ENCODE measurements at regions not wholly inside any gene's neighbourhood (a gene's known extent, or its start where the extent isn't known, plus 50 kb on each side); places are given as distances from the start of the nearest gene placed in this dataset.

DNA sequence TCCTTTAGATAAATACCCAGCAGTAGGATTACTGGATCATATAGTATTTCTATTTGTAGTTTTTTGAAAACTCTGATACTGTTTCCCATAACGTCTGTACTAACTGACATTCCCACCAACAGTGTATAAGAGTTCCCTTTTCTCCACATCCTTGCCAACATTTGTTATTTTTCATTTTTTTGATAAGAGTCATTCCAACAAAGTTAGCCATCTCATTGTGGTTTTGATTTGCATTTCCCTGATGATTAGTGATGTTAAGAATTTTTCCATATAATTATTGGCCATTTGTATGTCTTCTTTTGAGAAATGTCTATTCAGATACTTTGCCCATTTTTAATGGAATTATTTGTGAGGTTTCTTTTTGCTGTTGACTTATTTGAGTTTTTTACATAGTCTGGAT is 486.0 kb downstream of the FLRT2 start:
- H3K9me1 ChIP-seq (replicated peaks; ENCODE audit: control insufficient read depth, extremely low read depth, insufficient read depth, low read length) = no peaks in the 10 kb centered on the region
- no peaks in the 10 kb centered on the region for H3K27me3 ChIP-seq (ENCODE audit: control insufficient read depth in 2 of 2, insufficient read depth in 2 of 2, low read length in 2 of 2)
- H3K4me3 ChIP-seq (replicated peaks in 1 of 3; ENCODE audit: insufficient read depth in 1 of 3, low read depth in 1 of 3, low read length in 3 of 3) = no peak overlapping the region
- no peaks in the 10 kb centered on the region for H3K9me3 ChIP-seq (replicated peaks; ENCODE audit: control insufficient read depth, insufficient read depth, low read length)
- H3K4me2 ChIP-seq (ENCODE audit: insufficient read depth, low read length) = no peak overlapping the region
- H4K20me1 ChIP-seq (replicated peaks; ENCODE audit: control insufficient read depth, extremely low read depth, insufficient read depth, low read length) = no peaks in the 10 kb centered on the region
- H3K4me1 ChIP-seq (ENCODE audit: control insufficient read depth, extremely low read depth, insufficient read depth, low read length) = no peaks in the 10 kb centered on the region
- H3K79me2 ChIP-seq (ENCODE audit: control insufficient read depth, insufficient read depth, low read length) = no peaks in the 10 kb centered on the region
- H3K36me3 ChIP-seq (ENCODE audit: control insufficient read depth in 2 of 2, extremely low read depth in 1 of 2, insufficient read depth in 2 of 2, low read length in 2 of 2) = no peaks in the 10 kb centered on the region
- CTCF ChIA-PET = no interaction called here
- FAIRE-seq (no peak), DNase-seq (ENCODE audit: low read depth, low spot score) (no peak)
- POLR2A ChIA-PET = no interaction called here
- no TSS peak for BruUV-seq (replicated peaks)
- H2AFZ ChIP-seq (ENCODE audit: low read depth, low read length) = no peak overlapping the region
- TF ChIP-seq MYC (IDR thresholded peaks at IDR 0.05; ENCODE audit: low read depth, low read length) = no peak
- TF ChIP-seq JUN (IDR thresholded peaks at IDR 0.05; ENCODE audit: borderline replicate concordance, insufficient read depth, insufficient read length, low read depth) = no peak
- TF ChIP-seq GATA2 (IDR thresholded peaks at IDR 0.05; ENCODE audit: insufficient read depth, insufficient read length, low read depth, low read length) = no peak
- no peak for TF ChIP-seq POLR2A (IDR thresholded peaks at IDR 0.05; ENCODE audit: low read depth, low read length)
- no peak for TF ChIP-seq POLR2AphosphoS5 (IDR thresholded peaks at IDR 0.05; ENCODE audit: insufficient read depth, low read depth, low read length)
- TF ChIP-seq, protein P1, sequence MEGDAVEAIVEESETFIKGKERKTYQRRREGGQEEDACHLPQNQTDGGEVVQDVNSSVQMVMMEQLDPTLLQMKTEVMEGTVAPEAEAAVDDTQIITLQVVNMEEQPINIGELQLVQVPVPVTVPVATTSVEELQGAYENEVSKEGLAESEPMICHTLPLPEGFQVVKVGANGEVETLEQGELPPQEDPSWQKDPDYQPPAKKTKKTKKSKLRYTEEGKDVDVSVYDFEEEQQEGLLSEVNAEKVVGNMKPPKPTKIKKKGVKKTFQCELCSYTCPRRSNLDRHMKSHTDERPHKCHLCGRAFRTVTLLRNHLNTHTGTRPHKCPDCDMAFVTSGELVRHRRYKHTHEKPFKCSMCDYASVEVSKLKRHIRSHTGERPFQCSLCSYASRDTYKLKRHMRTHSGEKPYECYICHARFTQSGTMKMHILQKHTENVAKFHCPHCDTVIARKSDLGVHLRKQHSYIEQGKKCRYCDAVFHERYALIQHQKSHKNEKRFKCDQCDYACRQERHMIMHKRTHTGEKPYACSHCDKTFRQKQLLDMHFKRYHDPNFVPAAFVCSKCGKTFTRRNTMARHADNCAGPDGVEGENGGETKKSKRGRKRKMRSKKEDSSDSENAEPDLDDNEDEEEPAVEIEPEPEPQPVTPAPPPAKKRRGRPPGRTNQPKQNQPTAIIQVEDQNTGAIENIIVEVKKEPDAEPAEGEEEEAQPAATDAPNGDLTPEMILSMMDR (IDR thresholded peaks at IDR 0.05; ENCODE audit: extremely low read depth in 1 of 2, insufficient read depth in 1 of 2, low read depth in 1 of 2, low read length in 2 of 2) = no peak
- no peak for TF ChIP-seq FOS (IDR thresholded peaks at IDR 0.05; ENCODE audit: borderline replicate concordance, insufficient read depth, low read length)
- TF ChIP-seq, protein P2, sequence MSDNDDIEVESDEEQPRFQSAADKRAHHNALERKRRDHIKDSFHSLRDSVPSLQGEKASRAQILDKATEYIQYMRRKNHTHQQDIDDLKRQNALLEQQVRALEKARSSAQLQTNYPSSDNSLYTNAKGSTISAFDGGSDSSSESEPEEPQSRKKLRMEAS (IDR thresholded peaks at IDR 0.05; ENCODE audit: insufficient read depth, insufficient read length) = no peak
- no peak for TF ChIP-seq EZH2 (IDR thresholded peaks at IDR 0.05; ENCODE audit: borderline replicate concordance, low read depth, low read length, severe bottlenecking)
- dilution Hi-C loops (cut with MboI; ENCODE audit: extremely low pct_ligation_motif_present, low sequenced_read_pairs) = no loop called here
- no peak overlapping the region for H3K27ac ChIP-seq (ENCODE audit: insufficient read depth, low read depth, low read length)
- no peak overlapping the region for H3K9ac ChIP-seq (replicated peaks; ENCODE audit: extremely low read depth, insufficient read depth, low read length)
- intact Hi-C loops (cut with micrococcal nuclease) = no loop called here
